ENCODE measurements at regions not wholly inside any gene's neighbourhood (a gene's known extent, or its start where the extent isn't known, plus 50 kb on each side); places are given as distances from the start of the nearest gene placed in this dataset.

DNA sequence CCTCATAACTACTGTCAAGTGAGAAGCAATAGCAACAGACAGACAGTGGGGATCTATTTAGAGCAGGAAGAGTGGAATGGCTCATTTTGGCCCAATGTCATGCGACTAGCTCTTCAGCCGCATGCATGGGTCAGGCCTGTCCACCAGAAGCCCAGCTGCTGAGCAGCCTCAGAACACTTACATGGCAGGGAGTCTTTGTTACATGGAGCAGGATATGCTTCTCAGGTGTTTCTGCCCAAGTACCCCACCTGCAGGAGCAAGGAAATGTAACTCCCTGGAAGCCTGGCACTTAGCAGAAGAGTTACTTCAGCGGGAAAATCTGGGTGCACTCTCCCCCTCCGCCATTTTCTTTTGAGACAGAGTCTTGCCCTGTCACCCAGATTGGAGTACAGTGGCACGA lies 73.5 kb upstream of the ARHGAP5 start:
- H3K4me1 ChIP-seq (ENCODE audit: control insufficient read depth, insufficient read depth, low read length) = peaks cover 11% of the 10 kb centered on the region
- H3K4me3 ChIP-seq (ENCODE audit: low read depth, low read length) = no peak overlapping the region
- H3K27ac ChIP-seq (ENCODE audit: extremely low read depth, low read depth, low read length) = no peak overlapping the region
- H3K9me3 ChIP-seq (ENCODE audit: control insufficient read depth, insufficient read depth, low read depth, low read length) = no peaks in the 10 kb centered on the region
- no peak for TF ChIP-seq ZNF174 (tag by site-specific recombination; IDR thresholded peaks at IDR 0.05)
- no peak for TF ChIP-seq PRDM1 (tag by site-specific recombination; IDR thresholded peaks at IDR 0.05)
- TF ChIP-seq ZNF747 (tag by site-specific recombination; IDR thresholded peaks at IDR 0.05) = no peak
- no peak for TF ChIP-seq ZNF335 (tag by site-specific recombination; conservative IDR thresholded peaks at IDR 0.05)
- no peak for TF ChIP-seq ZNF138 (tag by site-specific recombination; IDR thresholded peaks at IDR 0.05; ENCODE audit: borderline replicate concordance)
- TF ChIP-seq ZNF248 (tag by site-specific recombination; IDR thresholded peaks at IDR 0.05) = no peak
- TF ChIP-seq ZNF341 (tag by site-specific recombination; IDR thresholded peaks at IDR 0.05; ENCODE audit: low read depth) = no peak
- POLR2A ChIA-PET = interaction anchor here (0.9 kb wide), 1 partner anchor 73 kb away, joined by 10 read pairs; the partner anchor contains the start of gene ARHGAP5
- CTCF ChIA-PET = no interaction called here
- no peaks in the 10 kb centered on the region for H3K36me3 ChIP-seq (ENCODE audit: control insufficient read depth in 2 of 2, insufficient read depth in 1 of 2, low read length in 2 of 2)

DNA sequence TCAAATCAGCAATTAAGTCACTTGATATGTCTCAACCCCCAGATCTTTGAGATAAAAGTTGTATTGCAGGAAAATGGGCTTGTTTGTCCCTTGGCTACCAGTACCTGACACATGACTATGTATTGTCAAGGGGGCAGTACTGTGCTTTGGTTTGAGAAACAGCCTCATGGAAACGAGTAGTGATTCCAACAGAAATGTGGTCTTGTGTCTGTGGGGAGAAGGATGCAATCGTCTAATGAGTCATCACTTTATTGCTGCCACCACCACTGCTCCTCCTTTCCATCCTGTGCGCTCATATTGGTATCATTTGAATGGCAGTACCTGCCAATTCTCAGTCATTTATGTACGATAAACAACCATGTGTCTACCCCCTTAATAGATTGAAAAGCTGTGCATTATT lies 72.8 kb upstream of the ARHGAP5 start:
- Histone ChIP-seq H3K9me3 (ENCODE audit: control insufficient read depth, insufficient read depth, low read depth, low read length) (no peaks in the 10 kb centered on the region), H3K4me3 (ENCODE audit: low read depth, low read length) (no peak overlapping the region), H3K36me3 (ENCODE audit: control insufficient read depth in 2 of 2, insufficient read depth in 1 of 2, low read length in 2 of 2) (no peaks in the 10 kb centered on the region), H3K27ac (ENCODE audit: extremely low read depth, low read depth, low read length) (no peak overlapping the region), H3K4me1 (ENCODE audit: control insufficient read depth, insufficient read depth, low read length) (peaks cover 11% of the 10 kb centered on the region)
- POLR2A ChIA-PET = no interaction called here
- CTCF ChIA-PET = no interaction called here
- TF ChIP-seq, protein P1, sequence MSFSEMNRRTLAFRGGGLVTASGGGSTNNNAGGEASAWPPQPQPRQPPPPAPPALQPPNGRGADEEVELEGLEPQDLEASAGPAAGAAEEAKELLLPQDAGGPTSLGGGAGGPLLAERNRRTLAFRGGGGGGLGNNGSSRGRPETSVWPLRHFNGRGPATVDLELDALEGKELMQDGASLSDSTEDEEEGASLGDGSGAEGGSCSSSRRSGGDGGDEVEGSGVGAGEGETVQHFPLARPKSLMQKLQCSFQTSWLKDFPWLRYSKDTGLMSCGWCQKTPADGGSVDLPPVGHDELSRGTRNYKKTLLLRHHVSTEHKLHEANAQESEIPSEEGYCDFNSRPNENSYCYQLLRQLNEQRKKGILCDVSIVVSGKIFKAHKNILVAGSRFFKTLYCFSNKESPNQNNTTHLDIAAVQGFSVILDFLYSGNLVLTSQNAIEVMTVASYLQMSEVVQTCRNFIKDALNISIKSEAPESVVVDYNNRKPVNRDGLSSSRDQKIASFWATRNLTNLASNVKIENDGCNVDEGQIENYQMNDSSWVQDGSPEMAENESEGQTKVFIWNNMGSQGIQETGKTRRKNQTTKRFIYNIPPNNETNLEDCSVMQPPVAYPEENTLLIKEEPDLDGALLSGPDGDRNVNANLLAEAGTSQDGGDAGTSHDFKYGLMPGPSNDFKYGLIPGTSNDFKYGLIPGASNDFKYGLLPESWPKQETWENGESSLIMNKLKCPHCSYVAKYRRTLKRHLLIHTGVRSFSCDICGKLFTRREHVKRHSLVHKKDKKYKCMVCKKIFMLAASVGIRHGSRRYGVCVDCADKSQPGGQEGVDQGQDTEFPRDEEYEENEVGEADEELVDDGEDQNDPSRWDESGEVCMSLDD (tag by site-specific recombination; IDR thresholded peaks at IDR 0.05) = no peak
- TF ChIP-seq ZNF692 (tag by site-specific recombination; IDR thresholded peaks at IDR 0.05) (no peak), ZNF510 (tag by site-specific recombination; IDR thresholded peaks at IDR 0.05; ENCODE audit: insufficient replicate concordance) (no peak), ZBTB8A (tag by site-specific recombination; IDR thresholded peaks at IDR 0.05) (no peak), PBX3 (CRISPR knock-in tag; IDR thresholded peaks at IDR 0.05) (no peak), ZNF548 (tag by site-specific recombination; IDR thresholded peaks at IDR 0.05) (no peak), ZNF664 (tag by site-specific recombination; IDR thresholded peaks at IDR 0.05) (no peak), PATZ1 (tag by site-specific recombination; IDR thresholded peaks at IDR 0.05) (no peak)
- TF ChIP-seq, protein P2, sequence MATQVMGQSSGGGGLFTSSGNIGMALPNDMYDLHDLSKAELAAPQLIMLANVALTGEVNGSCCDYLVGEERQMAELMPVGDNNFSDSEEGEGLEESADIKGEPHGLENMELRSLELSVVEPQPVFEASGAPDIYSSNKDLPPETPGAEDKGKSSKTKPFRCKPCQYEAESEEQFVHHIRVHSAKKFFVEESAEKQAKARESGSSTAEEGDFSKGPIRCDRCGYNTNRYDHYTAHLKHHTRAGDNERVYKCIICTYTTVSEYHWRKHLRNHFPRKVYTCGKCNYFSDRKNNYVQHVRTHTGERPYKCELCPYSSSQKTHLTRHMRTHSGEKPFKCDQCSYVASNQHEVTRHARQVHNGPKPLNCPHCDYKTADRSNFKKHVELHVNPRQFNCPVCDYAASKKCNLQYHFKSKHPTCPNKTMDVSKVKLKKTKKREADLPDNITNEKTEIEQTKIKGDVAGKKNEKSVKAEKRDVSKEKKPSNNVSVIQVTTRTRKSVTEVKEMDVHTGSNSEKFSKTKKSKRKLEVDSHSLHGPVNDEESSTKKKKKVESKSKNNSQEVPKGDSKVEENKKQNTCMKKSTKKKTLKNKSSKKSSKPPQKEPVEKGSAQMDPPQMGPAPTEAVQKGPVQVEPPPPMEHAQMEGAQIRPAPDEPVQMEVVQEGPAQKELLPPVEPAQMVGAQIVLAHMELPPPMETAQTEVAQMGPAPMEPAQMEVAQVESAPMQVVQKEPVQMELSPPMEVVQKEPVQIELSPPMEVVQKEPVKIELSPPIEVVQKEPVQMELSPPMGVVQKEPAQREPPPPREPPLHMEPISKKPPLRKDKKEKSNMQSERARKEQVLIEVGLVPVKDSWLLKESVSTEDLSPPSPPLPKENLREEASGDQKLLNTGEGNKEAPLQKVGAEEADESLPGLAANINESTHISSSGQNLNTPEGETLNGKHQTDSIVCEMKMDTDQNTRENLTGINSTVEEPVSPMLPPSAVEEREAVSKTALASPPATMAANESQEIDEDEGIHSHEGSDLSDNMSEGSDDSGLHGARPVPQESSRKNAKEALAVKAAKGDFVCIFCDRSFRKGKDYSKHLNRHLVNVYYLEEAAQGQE (tag by site-specific recombination; IDR thresholded peaks at IDR 0.05) = no peak

All from HEK293 (cell line).